ENCODE measurements at regions not wholly inside any gene's neighbourhood (a gene's known extent, or its start where the extent isn't known, plus 50 kb on each side); places are given as distances from the start of the nearest gene placed in this dataset.

GRCh38 chr9:117636681-117637080, 67.5 kb upstream of the TLR4 start:
- Histone ChIP-seq H3K4ac (replicated peaks; ENCODE audit: insufficient read length, low read depth, low read length) (no peak overlapping the region), H3K18ac (ENCODE audit: extremely low read depth, low read length) (no peak overlapping the region), H3K4me1 (replicated peaks in 1 of 4; ENCODE audit: control insufficient read depth in 3 of 4, insufficient read depth in 4 of 4, low read length in 3 of 4) (no peaks in the 10 kb centered on the region), H3K23me2 (ENCODE audit: low read depth, low read length) (no peaks in the 10 kb centered on the region), H3K9ac (replicated peaks in 1 of 4; ENCODE audit: extremely low read depth in 1 of 4, low read depth in 3 of 4, low read length in 3 of 4) (no peak overlapping the region), H3K56ac (replicated peaks; ENCODE audit: insufficient read length, low read depth, low read length) (no peak overlapping the region), H3K14ac (ENCODE audit: insufficient read length) (no peak overlapping the region), H2BK12ac (ENCODE audit: low read depth, low read length) (no peak overlapping the region), H2BK120ac (replicated peaks; ENCODE audit: low read depth, low read length) (no peak overlapping the region), H3K23ac (ENCODE audit: insufficient read length) (no peak overlapping the region), H4K91ac (replicated peaks; ENCODE audit: insufficient read length, low read length) (no peak overlapping the region), H2BK5ac (ENCODE audit: low read depth, low read length) (no peak overlapping the region), H3K79me1 (ENCODE audit: low read depth, low read length) (no peaks in the 10 kb centered on the region), H2AFZ (ENCODE audit: low read length) (no peak overlapping the region), H4K20me1 (replicated peaks in 1 of 2; ENCODE audit: control insufficient read depth in 1 of 2, insufficient read depth in 2 of 2, low read length in 2 of 2) (no peaks in the 10 kb centered on the region), H4K5ac (ENCODE audit: insufficient read length, low read depth, low read length) (no peak overlapping the region), H3K27me3 (replicated peaks in 1 of 4; ENCODE audit: control insufficient read depth in 3 of 4, extremely low read depth in 1 of 4, insufficient read depth in 3 of 4, low read length in 3 of 4) (no peaks in the 10 kb centered on the region), H2BK20ac (ENCODE audit: low read length) (no peak overlapping the region), H2AK5ac (ENCODE audit: low read depth, low read length) (no peak overlapping the region), H4K8ac (ENCODE audit: extremely low read depth, insufficient read depth, low read length) (no peak overlapping the region), H2BK15ac (ENCODE audit: low read length) (no peak overlapping the region), H3K9me3 (ENCODE audit: insufficient read depth in 2 of 2, low read depth in 1 of 2, low read length in 1 of 2) (no peaks in the 10 kb centered on the region), H3K4me3 (ENCODE audit: extremely low read depth in 1 of 4, insufficient read depth in 2 of 4, low read depth in 3 of 4, low read length in 4 of 4) (no peak overlapping the region), H3K4me2 (ENCODE audit: insufficient read depth in 1 of 2, low read depth in 2 of 2, low read length in 2 of 2) (no peak overlapping the region), H3K79me2 (ENCODE audit: control insufficient read depth in 1 of 2, insufficient read depth in 2 of 2, low read length in 2 of 2) (no peaks in the 10 kb centered on the region), H3K27ac (ENCODE audit: low read depth, low read length) (no peak overlapping the region), H3K36me3 (ENCODE audit: control insufficient read depth in 2 of 4, insufficient read depth in 4 of 4, low read length in 3 of 4) (no peaks in the 10 kb centered on the region)
- DNase-seq (ENCODE audit: low read depth in 1 of 2, low spot score in 2 of 2) (no peak), FAIRE-seq (no peak)
- 80% methylated on average over 1 of the region's 1 CpG; no CpG with 5 or more reads in 1 of the 2 experiments for WGBS, 2 experiments (ENCODE audit: extremely low coverage in 1 of 2, insufficient coverage in 1 of 2, insufficient read length in 1 of 2, insufficient replicate concordance in 2 of 2, low coverage in 1 of 2, low lambda C conversion rate in 2 of 2, missing lambda C conversion rate in 1 of 2)
- ChIA-PET CTCF (ENCODE audit: partially characterized antibody) (interaction anchor here (2.6 kb wide), 1 partner anchor 150 kb away, joined by 12 read pairs; no protein-coding TSS in a partner anchor), POLR2A (ENCODE audit: partially characterized antibody) (no interaction called here)
- TF ChIP-seq BRCA1 (IDR thresholded peaks at IDR 0.05; ENCODE audit: low read depth, low read length) (no peak), TAF7 (optimal IDR thresholded peaks at IDR 0.05; ENCODE audit: borderline replicate concordance, low read depth, low read length) (no peak)
